ENCODE measurements at regions not wholly inside any gene's neighbourhood (a gene's known extent, or its start where the extent isn't known, plus 50 kb on each side); places are given as distances from the start of the nearest gene placed in this dataset.

DNA sequence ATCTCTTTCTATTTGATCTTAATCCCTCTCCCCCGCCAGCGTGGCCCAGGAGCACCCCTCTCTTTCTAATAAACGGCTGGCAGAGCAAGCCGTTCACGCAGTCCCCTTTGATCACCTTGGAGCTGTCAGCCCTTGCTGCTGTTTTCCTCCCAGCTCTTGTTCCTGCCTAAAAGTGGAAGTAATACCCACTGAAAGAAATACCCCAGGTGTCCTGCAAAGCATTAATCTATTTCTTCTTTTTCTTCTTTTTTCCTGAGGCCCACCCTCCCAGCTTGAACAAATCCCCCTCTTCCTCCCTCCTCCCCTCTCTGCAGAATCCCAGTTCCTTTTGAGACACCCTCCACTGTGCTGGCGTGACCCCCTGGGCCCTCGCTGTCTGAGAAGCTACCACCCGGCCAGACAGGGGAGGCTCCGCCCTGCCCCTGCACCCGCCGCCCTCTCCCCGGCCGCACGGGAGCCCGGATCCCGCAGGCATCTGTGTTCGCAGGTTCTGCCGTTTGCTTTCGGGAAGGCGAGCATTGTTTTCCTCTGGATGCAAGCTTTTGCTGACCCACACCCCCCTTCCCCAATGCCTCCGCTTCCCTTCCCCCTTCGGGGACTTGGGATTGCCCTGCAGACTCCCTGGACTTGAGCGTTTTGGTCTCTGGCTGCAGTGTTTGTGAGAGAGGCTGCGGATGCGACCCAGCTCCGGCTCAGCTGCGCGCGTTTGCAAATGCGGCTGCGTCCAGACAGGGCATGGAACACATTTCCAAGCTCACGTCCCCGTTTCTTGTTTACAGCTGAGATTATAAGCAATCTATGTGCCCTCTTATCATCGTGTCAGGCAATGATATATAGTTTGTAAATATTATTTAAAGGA, 631.5 kb downstream of the NYAP2 start (continued):
- TF ChIP-seq, protein P1, sequence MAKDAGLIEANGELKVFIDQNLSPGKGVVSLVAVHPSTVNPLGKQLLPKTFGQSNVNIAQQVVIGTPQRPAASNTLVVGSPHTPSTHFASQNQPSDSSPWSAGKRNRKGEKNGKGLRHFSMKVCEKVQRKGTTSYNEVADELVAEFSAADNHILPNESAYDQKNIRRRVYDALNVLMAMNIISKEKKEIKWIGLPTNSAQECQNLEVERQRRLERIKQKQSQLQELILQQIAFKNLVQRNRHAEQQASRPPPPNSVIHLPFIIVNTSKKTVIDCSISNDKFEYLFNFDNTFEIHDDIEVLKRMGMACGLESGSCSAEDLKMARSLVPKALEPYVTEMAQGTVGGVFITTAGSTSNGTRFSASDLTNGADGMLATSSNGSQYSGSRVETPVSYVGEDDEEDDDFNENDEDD (CRISPR knock-in tag; IDR thresholded peaks at IDR 0.05; ENCODE audit: borderline replicate concordance): 0 out of 2 replicates have a peak, but pooled peaks have one; percentile 10
- TF ChIP-seq U2AF1 (optimal IDR thresholded peaks at IDR 0.05; ENCODE audit: low read depth, low read length) (peak; percentile 80), SYNCRIP (IDR thresholded peaks at IDR 0.05; ENCODE audit: insufficient read depth, low read depth, low read length) (no peak), CHCHD3 (CRISPR knock-in tag; IDR thresholded peaks at IDR 0.05) (no peak), PHF8 (CRISPR knock-in tag; IDR thresholded peaks at IDR 0.05) (peak; percentile 70), ZNF629 (CRISPR knock-in tag; conservative IDR thresholded peaks at IDR 0.05) (peak; percentile 27; the same call in 1 of the 2 replicates), ZNF839 (CRISPR knock-in tag; IDR thresholded peaks at IDR 0.05; ENCODE audit: borderline replicate concordance) (peak; percentile 67; the same call in 1 of the 2 replicates), ZSCAN20 (CRISPR knock-in tag; IDR thresholded peaks at IDR 0.05; ENCODE audit: borderline replicate concordance) (0 out of 2 replicates have a peak, but pooled peaks have one; percentile 77), ZNF224 (CRISPR knock-in tag; IDR thresholded peaks at IDR 0.05) (peak; percentile 79; the same call in 1 of the 2 replicates), ZNF790 (CRISPR knock-in tag; IDR thresholded peaks at IDR 0.05; ENCODE audit: borderline replicate concordance) (no peak; the same call in 1 of the 2 replicates), NPAS2 (CRISPR knock-in tag; IDR thresholded peaks at IDR 0.05; ENCODE audit: borderline replicate concordance) (no peak)
- TF ChIP-seq, protein P2, sequence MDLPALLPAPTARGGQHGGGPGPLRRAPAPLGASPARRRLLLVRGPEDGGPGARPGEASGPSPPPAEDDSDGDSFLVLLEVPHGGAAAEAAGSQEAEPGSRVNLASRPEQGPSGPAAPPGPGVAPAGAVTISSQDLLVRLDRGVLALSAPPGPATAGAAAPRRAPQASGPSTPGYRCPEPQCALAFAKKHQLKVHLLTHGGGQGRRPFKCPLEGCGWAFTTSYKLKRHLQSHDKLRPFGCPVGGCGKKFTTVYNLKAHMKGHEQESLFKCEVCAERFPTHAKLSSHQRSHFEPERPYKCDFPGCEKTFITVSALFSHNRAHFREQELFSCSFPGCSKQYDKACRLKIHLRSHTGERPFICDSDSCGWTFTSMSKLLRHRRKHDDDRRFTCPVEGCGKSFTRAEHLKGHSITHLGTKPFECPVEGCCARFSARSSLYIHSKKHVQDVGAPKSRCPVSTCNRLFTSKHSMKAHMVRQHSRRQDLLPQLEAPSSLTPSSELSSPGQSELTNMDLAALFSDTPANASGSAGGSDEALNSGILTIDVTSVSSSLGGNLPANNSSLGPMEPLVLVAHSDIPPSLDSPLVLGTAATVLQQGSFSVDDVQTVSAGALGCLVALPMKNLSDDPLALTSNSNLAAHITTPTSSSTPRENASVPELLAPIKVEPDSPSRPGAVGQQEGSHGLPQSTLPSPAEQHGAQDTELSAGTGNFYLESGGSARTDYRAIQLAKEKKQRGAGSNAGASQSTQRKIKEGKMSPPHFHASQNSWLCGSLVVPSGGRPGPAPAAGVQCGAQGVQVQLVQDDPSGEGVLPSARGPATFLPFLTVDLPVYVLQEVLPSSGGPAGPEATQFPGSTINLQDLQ (CRISPR knock-in tag; IDR thresholded peaks at IDR 0.05): no peak
- TF ChIP-seq, protein P3, sequence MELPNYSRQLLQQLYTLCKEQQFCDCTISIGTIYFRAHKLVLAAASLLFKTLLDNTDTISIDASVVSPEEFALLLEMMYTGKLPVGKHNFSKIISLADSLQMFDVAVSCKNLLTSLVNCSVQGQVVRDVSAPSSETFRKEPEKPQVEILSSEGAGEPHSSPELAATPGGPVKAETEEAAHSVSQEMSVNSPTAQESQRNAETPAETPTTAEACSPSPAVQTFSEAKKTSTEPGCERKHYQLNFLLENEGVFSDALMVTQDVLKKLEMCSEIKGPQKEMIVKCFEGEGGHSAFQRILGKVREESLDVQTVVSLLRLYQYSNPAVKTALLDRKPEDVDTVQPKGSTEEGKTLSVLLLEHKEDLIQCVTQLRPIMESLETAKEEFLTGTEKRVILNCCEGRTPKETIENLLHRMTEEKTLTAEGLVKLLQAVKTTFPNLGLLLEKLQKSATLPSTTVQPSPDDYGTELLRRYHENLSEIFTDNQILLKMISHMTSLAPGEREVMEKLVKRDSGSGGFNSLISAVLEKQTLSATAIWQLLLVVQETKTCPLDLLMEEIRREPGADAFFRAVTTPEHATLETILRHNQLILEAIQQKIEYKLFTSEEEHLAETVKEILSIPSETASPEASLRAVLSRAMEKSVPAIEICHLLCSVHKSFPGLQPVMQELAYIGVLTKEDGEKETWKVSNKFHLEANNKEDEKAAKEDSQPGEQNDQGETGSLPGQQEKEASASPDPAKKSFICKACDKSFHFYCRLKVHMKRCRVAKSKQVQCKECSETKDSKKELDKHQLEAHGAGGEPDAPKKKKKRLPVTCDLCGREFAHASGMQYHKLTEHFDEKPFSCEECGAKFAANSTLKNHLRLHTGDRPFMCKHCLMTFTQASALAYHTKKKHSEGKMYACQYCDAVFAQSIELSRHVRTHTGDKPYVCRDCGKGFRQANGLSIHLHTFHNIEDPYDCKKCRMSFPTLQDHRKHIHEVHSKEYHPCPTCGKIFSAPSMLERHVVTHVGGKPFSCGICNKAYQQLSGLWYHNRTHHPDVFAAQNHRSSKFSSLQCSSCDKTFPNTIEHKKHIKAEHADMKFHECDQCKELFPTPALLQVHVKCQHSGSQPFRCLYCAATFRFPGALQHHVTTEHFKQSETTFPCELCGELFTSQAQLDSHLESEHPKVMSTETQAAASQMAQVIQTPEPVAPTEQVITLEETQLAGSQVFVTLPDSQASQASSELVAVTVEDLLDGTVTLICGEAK (IDR thresholded peaks at IDR 0.05): no peak
- TF ChIP-seq, protein P3 (CRISPR knock-in tag; IDR thresholded peaks at IDR 0.05): no peak; the same call in 1 of the 2 replicates
